ENCODE measurements at regions not wholly inside any gene's neighbourhood (a gene's known extent, or its start where the extent isn't known, plus 50 kb on each side); places are given as distances from the start of the nearest gene placed in this dataset.

DNA sequence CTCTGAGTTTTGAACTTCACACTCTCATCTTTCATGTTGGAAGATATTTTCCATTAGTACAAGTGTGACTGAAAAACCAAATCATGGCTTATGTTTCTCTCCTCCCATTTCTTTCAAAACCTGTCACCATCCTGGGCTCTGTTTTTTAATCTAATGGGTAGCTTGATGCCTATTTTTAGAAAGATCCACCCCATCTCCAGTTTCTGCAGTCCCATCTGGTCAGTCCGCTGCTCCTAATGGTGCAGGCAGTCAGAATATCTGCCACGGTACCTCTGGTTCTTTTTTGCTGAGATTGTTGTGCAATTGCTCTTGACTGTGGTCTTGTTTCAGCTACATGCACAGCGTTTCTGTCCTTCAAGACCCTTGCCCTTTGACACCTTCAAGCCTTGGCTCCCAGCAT is 240.9 kb upstream of the CADM2 start:
- intact Hi-C loops (cut with micrococcal nuclease; ENCODE audit: unreplicated experiment) (no loop called here), in situ Hi-C loops (cut with MboI) (no loop called here)
- H3K27me3 ChIP-seq (replicated peaks in 1 of 2; ENCODE audit: control insufficient read depth in 2 of 2, insufficient read depth in 2 of 2, low read length in 1 of 2) = no peaks in the 10 kb centered on the region
- POLR2A ChIA-PET = no interaction called here
- ATAC-seq (no peak), DNase-seq (ENCODE audit: low read depth, low spot score) (no peak), FAIRE-seq (no peak)
- BruUV-seq (replicated peaks) = no TSS peak
- RAD21 ChIA-PET (ENCODE audit: unreplicated experiment) = interaction anchor here (0.5 kb wide), 1 partner anchor 57 kb away, joined by 3 read pairs; no protein-coding TSS in a partner anchor
- no peaks in the 10 kb centered on the region for H4K20me1 ChIP-seq (ENCODE audit: control insufficient read depth, insufficient read depth)
- H3K4me1 ChIP-seq (ENCODE audit: control insufficient read depth, insufficient read depth, low read length) = no peaks in the 10 kb centered on the region
- 24% methylated on average over 3 of the region's 3 CpGs for WGBS (ENCODE audit: insufficient coverage, insufficient replicate concordance, low lambda C conversion rate, missing lambda C conversion rate)
- no peaks in the 10 kb centered on the region for H3K36me3 ChIP-seq (ENCODE audit: control insufficient read depth in 2 of 2, insufficient read depth in 2 of 2, low read length in 1 of 2)
- no peaks in the 10 kb centered on the region for H3K79me2 ChIP-seq (ENCODE audit: control insufficient read depth, insufficient read depth, low read length)
- H2AFZ ChIP-seq (ENCODE audit: control insufficient read depth, low read depth, low read length) = no peak overlapping the region
- TF ChIP-seq FOXK2 (IDR thresholded peaks at IDR 0.05) (no peak), SREBF2 (IDR thresholded peaks at IDR 0.05; ENCODE audit: low read length) (no peak), KDM1A (IDR thresholded peaks at IDR 0.05; ENCODE audit: borderline replicate concordance) (no peak), RCOR1 (conservative IDR thresholded peaks at IDR 0.05; ENCODE audit: low read depth, low read length) (no peak), JUND (IDR thresholded peaks at IDR 0.05; ENCODE audit: low read depth, low read length) (no peak), TCF12 (IDR thresholded peaks at IDR 0.05; ENCODE audit: low read depth, low read length) (no peak), BHLHE40 (IDR thresholded peaks at IDR 0.05; ENCODE audit: borderline replicate concordance in 1 of 2, low read depth in 2 of 2, low read length in 1 of 2) (no peak), PAX8 (IDR thresholded peaks at IDR 0.05) (no peak), RAD51 (IDR thresholded peaks at IDR 0.05) (no peak), HCFC1 (IDR thresholded peaks at IDR 0.05; ENCODE audit: low read length) (no peak), EZH2 (IDR thresholded peaks at IDR 0.05; ENCODE audit: borderline replicate concordance, control insufficient read depth, low read depth, low read length) (no peak), NFYB (IDR thresholded peaks at IDR 0.05; ENCODE audit: insufficient read depth, low read depth, low read length) (no peak), HDGF (IDR thresholded peaks at IDR 0.05) (no peak), NFYA (IDR thresholded peaks at IDR 0.05; ENCODE audit: borderline replicate concordance, low read depth, low read length) (no peak), MYB (IDR thresholded peaks at IDR 0.05; ENCODE audit: borderline replicate concordance, low read depth, low read length) (no peak), CEBPB (IDR thresholded peaks at IDR 0.05; ENCODE audit: borderline replicate concordance in 1 of 2, low read depth in 2 of 2, low read length in 2 of 2) (no peak)
- TF ChIP-seq, protein P1, sequence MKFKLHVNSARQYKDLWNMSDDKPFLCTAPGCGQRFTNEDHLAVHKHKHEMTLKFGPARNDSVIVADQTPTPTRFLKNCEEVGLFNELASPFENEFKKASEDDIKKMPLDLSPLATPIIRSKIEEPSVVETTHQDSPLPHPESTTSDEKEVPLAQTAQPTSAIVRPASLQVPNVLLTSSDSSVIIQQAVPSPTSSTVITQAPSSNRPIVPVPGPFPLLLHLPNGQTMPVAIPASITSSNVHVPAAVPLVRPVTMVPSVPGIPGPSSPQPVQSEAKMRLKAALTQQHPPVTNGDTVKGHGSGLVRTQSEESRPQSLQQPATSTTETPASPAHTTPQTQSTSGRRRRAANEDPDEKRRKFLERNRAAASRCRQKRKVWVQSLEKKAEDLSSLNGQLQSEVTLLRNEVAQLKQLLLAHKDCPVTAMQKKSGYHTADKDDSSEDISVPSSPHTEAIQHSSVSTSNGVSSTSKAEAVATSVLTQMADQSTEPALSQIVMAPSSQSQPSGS (IDR thresholded peaks at IDR 0.05; ENCODE audit: low read length) = no peak
- TF ChIP-seq, protein P2, sequence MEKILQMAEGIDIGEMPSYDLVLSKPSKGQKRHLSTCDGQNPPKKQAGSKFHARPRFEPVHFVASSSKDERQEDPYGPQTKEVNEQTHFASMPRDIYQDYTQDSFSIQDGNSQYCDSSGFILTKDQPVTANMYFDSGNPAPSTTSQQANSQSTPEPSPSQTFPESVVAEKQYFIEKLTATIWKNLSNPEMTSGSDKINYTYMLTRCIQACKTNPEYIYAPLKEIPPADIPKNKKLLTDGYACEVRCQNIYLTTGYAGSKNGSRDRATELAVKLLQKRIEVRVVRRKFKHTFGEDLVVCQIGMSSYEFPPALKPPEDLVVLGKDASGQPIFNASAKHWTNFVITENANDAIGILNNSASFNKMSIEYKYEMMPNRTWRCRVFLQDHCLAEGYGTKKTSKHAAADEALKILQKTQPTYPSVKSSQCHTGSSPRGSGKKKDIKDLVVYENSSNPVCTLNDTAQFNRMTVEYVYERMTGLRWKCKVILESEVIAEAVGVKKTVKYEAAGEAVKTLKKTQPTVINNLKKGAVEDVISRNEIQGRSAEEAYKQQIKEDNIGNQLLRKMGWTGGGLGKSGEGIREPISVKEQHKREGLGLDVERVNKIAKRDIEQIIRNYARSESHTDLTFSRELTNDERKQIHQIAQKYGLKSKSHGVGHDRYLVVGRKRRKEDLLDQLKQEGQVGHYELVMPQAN (conservative IDR thresholded peaks at IDR 0.05) = no peak
- no peak overlapping the region for H3K27ac ChIP-seq (ENCODE audit: control insufficient read depth, insufficient read depth)
- CTCF ChIA-PET = no interaction called here
- no peaks in the 10 kb centered on the region for H3K9me3 ChIP-seq (replicated peaks; ENCODE audit: control insufficient read depth, insufficient read depth, low read length)
- H3K4me3 ChIP-seq = no peak overlapping the region
- H3K4me2 ChIP-seq (ENCODE audit: control insufficient read depth, insufficient read depth) = no peak overlapping the region
- SMC1A ChIA-PET (ENCODE audit: uncharacterized antibody, unreplicated experiment) = no interaction called here
- H3K9ac ChIP-seq (ENCODE audit: control insufficient read depth, insufficient read depth, low read length) = no peak overlapping the region
